Panc1 (cell line): ENCODE measurements at regions not wholly inside any gene's neighbourhood (a gene's known extent, or its start where the extent isn't known, plus 50 kb on each side); places are given as distances from the start of the nearest gene placed in this dataset.

Experiments used
- SIN3A ChIP-seq: IDR thresholded peaks from 2 replicates; pipeline ENCODE4 v1.6.1; 2012; ENCODE audit warnings: low read depth, mild to moderate bottlenecking, low read length, moderate library complexity, borderline replicate concordance; ENCODE audit not compliant: insufficient read depth
- TF ChIP-seq, protein P1 (sequence below): fragments of 450-650 bp; IDR thresholded peaks from 2 replicates; pipeline ENCODE4 v1.5.1; 2017; ENCODE audit warnings: mild to moderate bottlenecking

DNA sequence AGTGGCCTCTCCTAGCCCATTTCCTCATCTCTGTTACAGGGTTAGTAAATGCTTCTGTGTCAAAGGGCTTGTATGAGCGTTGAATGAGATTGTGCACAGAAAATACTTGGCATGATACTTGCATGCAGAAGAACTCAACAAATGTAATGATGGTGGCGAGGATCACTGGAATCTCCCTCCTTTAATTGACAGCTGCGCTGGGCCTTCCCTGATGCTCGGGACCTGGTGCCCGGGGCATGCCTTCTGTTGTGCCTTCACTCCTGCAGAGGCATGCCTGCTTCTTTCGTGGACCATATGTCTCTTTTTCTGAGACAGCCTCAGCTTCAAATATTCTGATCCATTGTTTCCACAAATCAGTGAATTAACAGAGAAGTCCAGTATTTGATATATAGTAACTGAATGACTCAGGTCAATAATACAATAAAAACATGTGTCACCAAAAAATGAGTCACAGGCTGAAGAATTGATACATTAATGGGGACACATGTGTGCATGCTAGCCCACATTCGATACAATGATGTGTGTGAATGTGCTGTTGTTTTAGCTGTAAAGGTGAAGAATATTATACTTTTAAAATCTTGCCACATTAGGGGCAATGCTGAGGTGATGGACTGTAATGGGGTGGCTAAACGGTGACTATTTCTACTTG, 243.3 kb upstream of the TBL1XR1 start:
- TF ChIP-seq, protein P1, sequence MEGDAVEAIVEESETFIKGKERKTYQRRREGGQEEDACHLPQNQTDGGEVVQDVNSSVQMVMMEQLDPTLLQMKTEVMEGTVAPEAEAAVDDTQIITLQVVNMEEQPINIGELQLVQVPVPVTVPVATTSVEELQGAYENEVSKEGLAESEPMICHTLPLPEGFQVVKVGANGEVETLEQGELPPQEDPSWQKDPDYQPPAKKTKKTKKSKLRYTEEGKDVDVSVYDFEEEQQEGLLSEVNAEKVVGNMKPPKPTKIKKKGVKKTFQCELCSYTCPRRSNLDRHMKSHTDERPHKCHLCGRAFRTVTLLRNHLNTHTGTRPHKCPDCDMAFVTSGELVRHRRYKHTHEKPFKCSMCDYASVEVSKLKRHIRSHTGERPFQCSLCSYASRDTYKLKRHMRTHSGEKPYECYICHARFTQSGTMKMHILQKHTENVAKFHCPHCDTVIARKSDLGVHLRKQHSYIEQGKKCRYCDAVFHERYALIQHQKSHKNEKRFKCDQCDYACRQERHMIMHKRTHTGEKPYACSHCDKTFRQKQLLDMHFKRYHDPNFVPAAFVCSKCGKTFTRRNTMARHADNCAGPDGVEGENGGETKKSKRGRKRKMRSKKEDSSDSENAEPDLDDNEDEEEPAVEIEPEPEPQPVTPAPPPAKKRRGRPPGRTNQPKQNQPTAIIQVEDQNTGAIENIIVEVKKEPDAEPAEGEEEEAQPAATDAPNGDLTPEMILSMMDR = no peak
- TF ChIP-seq SIN3A = no peak
